IPS DF 6.9 (cell line): ENCODE measurements at regions not wholly inside any gene's neighbourhood (a gene's known extent, or its start where the extent isn't known, plus 50 kb on each side); places are given as distances from the start of the nearest gene placed in this dataset.
"Not testable (repeated sequence)": the region's sequence is repeated elsewhere in the genome, so short reads cannot be mapped to it uniquely, and the experiment has no call there.

Experiments used
- DNase-seq: peaks from one replicate; pipeline ENCODE4 v3.0.0-alpha.2; 2013; ENCODE audit warnings: low read depth, low spot score
- H3K27ac ChIP-seq: one replicate; pipeline ENCODE4 v1.5.1; 2013; ENCODE audit warnings: low read length, control low read depth
- H3K27me3 ChIP-seq: 2 replicates; pipeline ENCODE4 v1.6.1; 2013; ENCODE audit warnings: mild to moderate bottlenecking, low read length; ENCODE audit not compliant: control insufficient read depth, insufficient read depth
- H3K36me3 ChIP-seq: 2 replicates; pipeline ENCODE4 v1.6.1; 2013; ENCODE audit warnings: low read length; ENCODE audit not compliant: control insufficient read depth, insufficient read depth
- H3K4me1 ChIP-seq: 2 replicates; pipeline ENCODE4 v1.6.1; 2013; ENCODE audit warnings: low read length; ENCODE audit not compliant: control insufficient read depth, insufficient read depth
- H3K4me3 ChIP-seq: 2 replicates; pipeline ENCODE4 v1.5.1; 2013; ENCODE audit warnings: mild to moderate bottlenecking, low read length
- H3K9me3 ChIP-seq: 2 replicates; pipeline ENCODE4 v1.6.1; 2013; ENCODE audit warnings: low read length, inconsistent platforms; ENCODE audit not compliant: control insufficient read depth, insufficient read depth
- WGBS: extraction: QIAGEN DNeasy Blood & Tissue Kit; methylation state at CpG from one replicate; pipeline ENCODE4 v1.1.7; 2013; ENCODE audit warnings: mixed read lengths, missing lambda C conversion rate; ENCODE audit not compliant: insufficient read length, insufficient coverage; 5-methylcytosine and 5-hydroxymethylcytosine counted together

DNA sequence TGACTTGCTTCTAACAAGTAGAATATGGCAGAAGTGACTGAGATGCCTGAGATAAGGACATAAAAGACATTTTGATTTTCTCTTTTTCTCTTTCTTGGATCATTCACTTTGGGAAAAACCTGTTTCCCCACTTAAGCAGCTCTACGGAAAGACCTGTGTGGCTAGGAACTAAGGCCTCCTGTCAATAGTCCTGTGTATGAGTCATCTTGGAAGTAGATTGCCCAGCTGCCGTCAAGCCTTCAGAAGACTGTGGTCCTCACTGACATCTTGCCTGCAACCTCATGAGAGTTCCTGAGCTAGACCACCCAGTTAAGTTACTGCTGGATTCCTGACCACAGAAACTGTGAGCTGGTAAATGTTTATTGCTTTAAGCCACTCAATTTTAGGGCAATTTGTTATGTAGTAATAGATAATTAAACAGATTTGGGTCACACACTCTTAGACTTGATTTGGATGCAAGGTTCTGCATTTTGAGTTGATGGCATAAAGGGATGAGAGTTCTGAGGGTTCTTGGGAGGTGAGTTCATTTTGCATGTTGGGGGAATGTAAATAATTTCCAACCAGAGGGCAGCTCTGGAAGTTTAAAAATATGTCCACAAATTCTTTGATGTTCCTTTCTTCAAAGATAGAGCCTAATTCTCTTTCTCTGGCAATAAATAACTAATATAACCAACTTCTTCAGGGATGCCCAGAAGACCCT lies 229.2 kb downstream of the SQOR start:
- WGBS: no CpG with 5 or more reads among the region's 2 CpGs
- no peaks in the 10 kb centered on the region for H3K36me3 ChIP-seq
- no peak overlapping the region for H3K4me3 ChIP-seq
- H3K27ac ChIP-seq: no peak overlapping the region
- H3K27me3 ChIP-seq: no peaks in the 10 kb centered on the region
- H3K9me3 ChIP-seq: no peaks in the 10 kb centered on the region
- H3K4me1 ChIP-seq: no peaks in the 10 kb centered on the region
- DNase-seq: no peak

DNA sequence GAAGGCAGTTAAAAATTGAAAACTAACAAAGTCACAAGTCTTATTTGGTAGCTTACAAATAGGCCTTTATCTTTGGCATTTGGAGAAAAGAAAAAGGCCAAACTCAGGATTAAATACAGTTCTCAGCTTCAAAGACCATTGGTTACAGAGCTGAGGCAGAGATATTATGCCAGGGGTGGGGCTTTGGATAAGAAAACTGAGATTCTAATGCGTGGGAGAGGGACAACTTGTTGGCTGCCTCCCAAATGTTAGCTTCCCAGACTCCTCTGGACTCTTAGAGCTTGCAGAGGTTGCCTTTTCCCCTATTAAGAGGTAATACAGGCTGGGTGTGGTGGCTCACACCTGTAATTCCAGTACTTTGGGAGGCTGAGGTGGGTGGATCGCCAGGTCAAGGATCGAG lies 231.8 kb downstream of the SQOR start:
- Histone ChIP-seq H3K27me3 (no peaks in the 10 kb centered on the region), H3K27ac (no peak overlapping the region), H3K4me3 (no peak overlapping the region), H3K4me1 (no peaks in the 10 kb centered on the region), H3K9me3 (no peaks in the 10 kb centered on the region), H3K36me3 (no peaks in the 10 kb centered on the region)
- DNase-seq: no peak
- WGBS: no CpG with 5 or more reads among the region's 3 CpGs

DNA sequence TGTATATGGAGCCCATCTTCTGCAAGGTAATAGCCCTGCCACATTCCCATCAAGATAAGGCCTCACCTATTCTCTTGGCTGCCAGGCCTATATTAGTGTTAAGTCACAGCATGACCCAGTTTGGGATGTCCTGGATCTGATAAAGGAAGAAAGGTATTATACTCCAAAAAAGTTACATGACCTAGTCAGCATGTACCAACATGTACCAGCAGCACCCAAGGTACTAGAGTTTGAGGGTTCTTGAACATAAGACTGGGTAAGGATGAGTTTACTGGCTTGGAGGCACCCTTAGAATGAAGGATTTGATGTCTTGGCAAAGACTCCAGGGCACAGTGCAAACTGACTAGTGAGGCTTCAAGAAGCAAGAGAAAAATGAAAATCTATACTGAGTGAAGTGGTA lies 232.5 kb downstream of the SQOR start:
- Histone ChIP-seq H3K4me1 (no peaks in the 10 kb centered on the region), H3K27ac (no peak overlapping the region), H3K4me3 (no peak overlapping the region), H3K36me3 (no peaks in the 10 kb centered on the region), H3K27me3 (no peaks in the 10 kb centered on the region), H3K9me3 (no peaks in the 10 kb centered on the region)
- DNase-seq: no peak

DNA sequence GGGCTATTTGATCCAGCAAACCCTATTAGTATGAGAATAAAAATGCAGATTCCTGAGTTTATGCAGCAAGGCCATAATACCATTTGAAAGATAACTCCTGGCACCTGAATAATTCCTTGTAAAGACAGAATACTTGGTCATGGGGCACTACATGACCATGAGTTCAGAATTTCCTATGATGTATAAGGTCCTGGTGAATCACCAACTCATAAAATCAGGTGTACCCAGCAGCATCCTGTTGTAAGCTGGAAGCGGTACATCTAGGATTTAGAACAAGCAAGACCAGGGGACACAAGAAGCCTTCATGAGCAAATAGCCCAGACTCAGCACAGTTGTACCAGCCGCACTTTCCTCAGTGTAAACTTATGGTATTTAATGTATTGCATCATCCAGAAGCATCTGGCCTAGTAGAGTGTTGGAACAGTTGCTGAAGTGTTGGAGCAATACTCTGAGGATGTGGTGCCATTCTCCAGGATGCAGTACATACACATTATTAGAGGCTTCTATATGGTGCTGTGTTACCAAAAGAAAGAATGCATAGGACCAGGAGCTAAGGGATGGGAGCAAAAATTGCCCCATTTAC lies 233.4 kb downstream of the SQOR start:
- Histone ChIP-seq H3K27ac (no peak overlapping the region), H3K36me3 (no peaks in the 10 kb centered on the region), H3K9me3 (no peaks in the 10 kb centered on the region), H3K4me3 (no peak overlapping the region), H3K27me3 (no peaks in the 10 kb centered on the region), H3K4me1 (no peaks in the 10 kb centered on the region)
- no peak for DNase-seq
- no CpG with 5 or more reads among the region's 2 CpGs for WGBS

DNA sequence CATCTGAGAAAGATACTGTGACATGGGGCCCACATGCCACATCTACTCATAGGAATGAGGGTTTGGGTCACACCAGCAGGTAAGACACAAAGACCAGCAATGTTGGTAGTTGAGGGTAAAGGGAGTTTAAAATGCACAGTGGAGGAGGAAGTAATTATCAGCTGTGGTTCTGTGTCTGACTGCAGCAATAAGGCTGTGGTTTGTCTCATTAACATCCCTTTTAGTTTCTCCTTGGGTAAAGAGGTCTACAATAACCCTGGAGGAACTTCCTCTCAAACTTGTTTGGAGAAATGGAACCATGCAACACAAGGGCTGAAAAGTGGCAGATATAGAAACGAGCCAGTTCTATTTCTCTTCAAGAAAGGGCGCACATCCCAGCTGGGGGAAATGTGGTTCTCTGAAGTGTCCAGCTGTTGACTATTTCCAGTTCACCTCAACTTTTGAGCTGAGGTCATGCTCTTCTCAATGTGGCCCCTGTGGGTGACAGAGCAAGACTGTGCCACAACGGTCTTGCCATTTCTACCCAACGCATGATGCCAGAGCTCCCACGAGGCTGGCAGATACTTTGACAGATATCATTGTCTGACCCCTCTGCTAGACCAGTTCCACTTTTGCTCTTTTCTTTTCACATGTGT lies 234.3 kb downstream of the SQOR start:
- no peak for DNase-seq
- Histone ChIP-seq H3K27ac (no peak overlapping the region), H3K27me3 (no peaks in the 10 kb centered on the region), H3K4me1 (no peaks in the 10 kb centered on the region), H3K4me3 (no peak overlapping the region), H3K9me3 (no peaks in the 10 kb centered on the region), H3K36me3 (no peaks in the 10 kb centered on the region)
- no CpG with 5 or more reads among the region's 5 CpGs for WGBS

DNA sequence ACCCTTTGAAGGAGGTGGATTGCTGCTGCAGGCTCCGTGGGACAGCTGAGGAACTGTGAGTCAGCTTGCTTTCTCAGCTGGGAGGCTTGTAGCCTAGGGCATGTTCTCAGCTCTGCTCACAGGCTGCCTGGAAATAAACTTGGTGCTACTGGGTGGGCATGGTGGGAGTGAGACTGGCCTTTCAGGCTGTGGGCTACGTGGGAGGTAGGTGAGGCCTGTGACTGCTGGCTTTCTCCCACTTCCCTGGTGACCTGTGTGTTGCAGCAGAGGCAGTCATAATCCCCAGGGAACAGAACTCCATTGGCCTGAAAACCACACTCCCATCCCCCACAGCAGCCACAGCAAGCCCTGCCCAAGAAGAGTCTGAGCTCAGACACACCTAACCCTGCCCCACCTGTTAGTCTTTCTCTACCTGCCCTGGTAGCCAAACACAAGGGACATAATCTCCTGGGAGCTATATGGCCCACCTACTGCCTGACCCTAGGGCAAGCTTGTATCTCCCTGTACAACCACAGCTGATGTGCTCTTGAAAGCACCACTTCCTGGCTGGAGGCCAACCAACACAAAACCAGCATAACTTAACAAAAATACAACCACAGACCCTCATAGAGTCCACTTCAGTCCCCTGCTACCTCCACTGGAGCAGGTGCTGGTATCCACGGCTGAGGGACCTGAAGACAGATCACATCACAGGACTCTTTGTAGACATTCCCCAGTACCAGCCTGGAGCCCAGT lies 236.5 kb downstream of the SQOR start:
- H3K36me3 ChIP-seq: no peaks in the 10 kb centered on the region
- no peaks in the 10 kb centered on the region for H3K9me3 ChIP-seq
- no peak overlapping the region for H3K27ac ChIP-seq
- WGBS: no CpG with 5 or more reads among the region's 3 CpGs
- H3K27me3 ChIP-seq: no peaks in the 10 kb centered on the region
- DNase-seq: no peak
- no peaks in the 10 kb centered on the region for H3K4me1 ChIP-seq
- no peak overlapping the region for H3K4me3 ChIP-seq

DNA sequence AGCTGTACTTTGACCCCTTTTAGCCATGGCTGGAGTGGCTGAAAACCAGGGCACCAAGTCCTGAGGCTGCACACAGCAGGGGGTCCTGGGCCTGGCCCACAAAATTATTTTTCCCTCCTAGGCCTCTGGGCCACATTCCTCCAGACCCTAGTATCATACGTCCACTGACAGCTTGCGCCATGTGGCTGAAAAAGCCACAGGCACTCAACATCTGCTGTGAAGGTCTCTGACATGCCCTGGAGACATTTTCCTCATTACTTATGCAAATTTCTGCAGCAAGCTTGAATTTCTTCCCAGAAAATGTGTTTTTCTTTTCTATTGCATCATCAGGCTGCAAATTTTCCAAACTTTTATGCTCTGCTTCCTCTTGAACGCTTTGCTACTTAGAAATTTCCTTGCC lies 239.0 kb downstream of the SQOR start:
- Histone ChIP-seq H3K9me3 (no peaks in the 10 kb centered on the region), H3K4me1 (no peaks in the 10 kb centered on the region), H3K4me3 (no peak overlapping the region), H3K36me3 (no peaks in the 10 kb centered on the region), H3K27me3 (no peaks in the 10 kb centered on the region), H3K27ac (no peak overlapping the region)
- no peak for DNase-seq
- no CpG with 5 or more reads among the region's 3 CpGs for WGBS

DNA sequence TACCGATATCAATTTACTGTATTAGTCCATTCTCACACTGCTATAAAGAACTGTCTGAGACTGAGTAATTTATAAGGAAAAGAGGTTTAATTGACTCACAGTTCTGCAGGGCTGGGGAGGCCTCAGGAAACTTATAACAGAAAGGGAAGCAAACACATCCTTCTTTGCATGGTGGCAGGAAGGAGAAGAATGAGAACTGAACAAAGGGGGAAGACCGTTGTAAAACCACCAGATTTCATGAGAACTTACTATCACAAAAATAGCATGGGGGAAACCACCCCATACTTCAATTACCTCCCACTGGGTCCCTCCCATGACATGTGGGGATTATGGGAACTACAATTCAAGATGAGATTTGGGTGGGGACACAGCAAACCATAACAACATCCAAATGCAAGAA lies 239.7 kb downstream of the SQOR start:
- H3K9me3 ChIP-seq, H3K27ac ChIP-seq: not testable (repeated sequence)

DNA sequence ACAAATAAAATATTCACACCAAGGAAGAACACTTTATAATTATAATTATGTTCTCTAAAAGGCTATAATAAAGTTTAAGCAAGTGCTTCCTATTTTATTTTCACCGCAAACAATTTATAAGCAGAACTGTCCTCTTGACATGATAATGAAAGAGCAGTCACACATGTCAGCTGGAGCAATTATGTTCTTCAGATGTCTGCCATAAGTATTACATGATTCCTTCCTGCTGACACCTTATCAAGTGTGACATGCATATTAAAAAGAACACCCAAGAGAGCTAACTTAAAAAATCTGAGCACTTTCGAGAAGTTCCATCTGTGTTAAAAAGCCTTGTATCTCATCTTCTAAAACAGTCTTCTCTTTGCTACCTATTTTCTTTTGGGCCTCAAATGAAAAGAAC lies 249.5 kb downstream of the SQOR start:
- no CpG with 5 or more reads among the region's 2 CpGs for WGBS
- no peak overlapping the region for H3K27ac ChIP-seq

More for the DNA sequence above, 239.7 kb downstream of the SQOR start:
- WGBS: no CpG with 5 or more reads among the region's 2 CpGs
- not testable (repeated sequence) for H3K36me3 ChIP-seq, H3K4me1 ChIP-seq, H3K4me3 ChIP-seq, H3K27me3 ChIP-seq, DNase-seq

DNA sequence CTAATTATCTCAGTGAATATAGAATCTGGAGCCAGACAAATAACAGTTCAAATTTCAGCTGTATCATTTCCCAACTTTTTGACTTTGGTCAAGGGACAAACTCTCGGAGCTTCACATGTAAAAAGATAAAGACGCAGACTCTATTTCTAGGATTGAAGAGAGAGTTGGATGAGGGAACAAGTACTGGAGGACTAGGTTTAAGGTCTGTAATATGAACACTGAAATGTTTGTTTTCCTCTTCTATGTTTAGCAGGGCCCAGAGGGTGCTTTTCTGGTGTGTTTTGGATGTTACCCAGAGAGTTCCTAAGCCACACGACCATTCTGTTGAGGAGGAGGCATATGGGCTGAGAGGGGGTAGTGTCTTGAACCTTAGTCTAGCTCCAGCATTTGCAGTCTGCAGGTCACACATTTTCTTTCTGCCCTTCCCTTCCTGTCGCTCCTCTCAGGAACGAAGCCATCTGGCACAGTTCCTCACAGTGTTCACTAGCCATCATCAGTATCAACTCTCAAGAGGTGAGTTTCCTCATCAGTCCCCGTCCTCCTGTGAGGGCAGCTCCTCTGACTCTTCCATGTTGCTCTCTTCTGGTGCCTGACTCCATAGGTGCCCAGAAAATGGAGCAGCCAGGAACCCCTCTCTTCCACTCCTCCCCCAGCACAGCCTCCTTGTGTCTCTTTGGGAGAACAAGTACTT lies 250.1 kb downstream of the SQOR start:
- Histone ChIP-seq H3K9me3 (no peaks in the 10 kb centered on the region), H3K4me3 (no peak overlapping the region), H3K36me3 (no peaks in the 10 kb centered on the region), H3K27ac (no peak overlapping the region), H3K4me1 (no peaks in the 10 kb centered on the region), H3K27me3 (no peaks in the 10 kb centered on the region)
- DNase-seq: no peak
- no CpG with 5 or more reads among the region's 6 CpGs for WGBS

More for the DNA sequence above, 249.5 kb downstream of the SQOR start:
- no peaks in the 10 kb centered on the region for H3K9me3 ChIP-seq
- no peaks in the 10 kb centered on the region for H3K4me1 ChIP-seq
- no peaks in the 10 kb centered on the region for H3K27me3 ChIP-seq
- H3K36me3 ChIP-seq: no peaks in the 10 kb centered on the region
- H3K4me3 ChIP-seq: no peak overlapping the region
- DNase-seq: no peak
